ENCODE measurements at regions not wholly inside any gene's neighbourhood (a gene's known extent, or its start where the extent isn't known, plus 50 kb on each side); places are given as distances from the start of the nearest gene placed in this dataset.

DNA sequence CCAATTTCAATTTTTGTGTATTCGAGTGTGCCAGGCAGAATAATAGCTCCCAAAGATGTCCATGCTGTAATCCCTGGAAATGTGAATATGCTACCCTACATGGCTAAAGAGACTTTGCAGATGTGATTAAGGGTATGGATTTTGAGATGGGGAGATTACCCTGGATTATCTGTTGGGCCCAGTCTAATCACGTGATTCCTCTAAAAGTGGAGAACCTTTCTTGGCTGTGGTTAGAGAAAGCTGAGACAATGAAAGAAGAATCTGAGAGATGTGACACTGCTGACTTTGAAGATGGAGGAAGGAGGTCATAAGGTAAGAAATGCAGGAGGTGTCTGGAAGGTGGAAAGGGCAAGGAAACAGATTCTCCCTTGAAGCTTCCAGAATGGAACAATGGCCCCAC, 503.5 kb upstream of the PITX2 start:
- H3K9ac ChIP-seq (ENCODE audit: control insufficient read depth, extremely low read depth, insufficient read depth, low read length), result no peak overlapping the region
- FAIRE-seq, result no peak
- H3K9me3 ChIP-seq (ENCODE audit: control insufficient read depth, low read depth, low read length), result no peaks in the 10 kb centered on the region
- no peaks in the 10 kb centered on the region for H3K36me3 ChIP-seq (ENCODE audit: control insufficient read depth in 2 of 2, extremely low read depth in 1 of 2, insufficient read depth in 2 of 2, low read length in 2 of 2)
- no peaks in the 10 kb centered on the region for H3K9me1 ChIP-seq (ENCODE audit: control insufficient read depth, extremely low read depth, insufficient read depth, low read length)
- no peaks in the 10 kb centered on the region for H4K20me1 ChIP-seq (ENCODE audit: control insufficient read depth, extremely low read depth, insufficient read depth, low read length)
- H3K4me1 ChIP-seq (ENCODE audit: control insufficient read depth, extremely low read depth, insufficient read depth, low read length), result no peaks in the 10 kb centered on the region
- TF ChIP-seq, protein P1, sequence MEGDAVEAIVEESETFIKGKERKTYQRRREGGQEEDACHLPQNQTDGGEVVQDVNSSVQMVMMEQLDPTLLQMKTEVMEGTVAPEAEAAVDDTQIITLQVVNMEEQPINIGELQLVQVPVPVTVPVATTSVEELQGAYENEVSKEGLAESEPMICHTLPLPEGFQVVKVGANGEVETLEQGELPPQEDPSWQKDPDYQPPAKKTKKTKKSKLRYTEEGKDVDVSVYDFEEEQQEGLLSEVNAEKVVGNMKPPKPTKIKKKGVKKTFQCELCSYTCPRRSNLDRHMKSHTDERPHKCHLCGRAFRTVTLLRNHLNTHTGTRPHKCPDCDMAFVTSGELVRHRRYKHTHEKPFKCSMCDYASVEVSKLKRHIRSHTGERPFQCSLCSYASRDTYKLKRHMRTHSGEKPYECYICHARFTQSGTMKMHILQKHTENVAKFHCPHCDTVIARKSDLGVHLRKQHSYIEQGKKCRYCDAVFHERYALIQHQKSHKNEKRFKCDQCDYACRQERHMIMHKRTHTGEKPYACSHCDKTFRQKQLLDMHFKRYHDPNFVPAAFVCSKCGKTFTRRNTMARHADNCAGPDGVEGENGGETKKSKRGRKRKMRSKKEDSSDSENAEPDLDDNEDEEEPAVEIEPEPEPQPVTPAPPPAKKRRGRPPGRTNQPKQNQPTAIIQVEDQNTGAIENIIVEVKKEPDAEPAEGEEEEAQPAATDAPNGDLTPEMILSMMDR (optimal IDR thresholded peaks at IDR 0.05 in 1 of 3, IDR thresholded peaks at IDR 0.05 in 1 of 3, conservative IDR thresholded peaks at IDR 0.05 in 1 of 3; ENCODE audit: extremely low read depth in 1 of 3, insufficient read depth in 2 of 3, low read length in 3 of 3), result no peak
- no peak for TF ChIP-seq EZH2 (IDR thresholded peaks at IDR 0.05; ENCODE audit: low read length)
- H3K27ac ChIP-seq (ENCODE audit: control insufficient read depth, insufficient read depth, low read length), result no peak overlapping the region
- no peak overlapping the region for H3K4me2 ChIP-seq (ENCODE audit: control insufficient read depth, extremely low read depth, insufficient read depth, low read depth, low read length)
- H2AFZ ChIP-seq (ENCODE audit: control insufficient read depth, low read length), result no peak overlapping the region
- H3K27me3 ChIP-seq (ENCODE audit: control insufficient read depth, extremely low read depth, insufficient read depth, low read length), result no peaks in the 10 kb centered on the region
- no peak for DNase-seq (ENCODE audit: low read depth, low spot score)
- no peak overlapping the region for H3K4me3 ChIP-seq (ENCODE audit: control insufficient read depth in 2 of 3, extremely low read depth in 1 of 3, insufficient read depth in 2 of 3, low read depth in 1 of 3, low read length in 3 of 3)
- dilution Hi-C loops (cut with MboI; ENCODE audit: extremely low pct_ligation_motif_present, low sequenced_read_pairs), result no loop called here
- no peaks in the 10 kb centered on the region for H3K79me2 ChIP-seq (ENCODE audit: control insufficient read depth, insufficient read depth, low read length)

DNA sequence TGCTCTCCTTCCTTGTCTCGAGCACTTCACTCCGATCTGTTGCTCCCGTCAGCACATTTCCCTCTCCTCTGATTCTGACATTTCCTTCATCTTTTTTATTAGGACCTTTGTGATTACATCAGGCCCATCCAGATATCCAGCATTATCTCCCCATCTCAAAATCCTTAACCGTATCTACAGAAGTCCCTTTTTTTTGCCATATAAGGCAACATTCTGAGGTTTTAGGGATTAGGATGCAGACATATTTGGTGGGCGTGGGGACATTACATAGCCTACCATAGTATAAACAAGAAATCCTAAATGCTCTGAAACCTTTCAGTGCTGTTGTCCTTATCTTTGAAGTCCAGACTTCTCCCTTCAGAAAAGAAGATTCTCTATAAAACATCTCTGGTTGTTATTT, 505.0 kb upstream of the PITX2 start:
- TF ChIP-seq EZH2 (IDR thresholded peaks at IDR 0.05; ENCODE audit: low read length), result no peak
- TF ChIP-seq, protein P1 (optimal IDR thresholded peaks at IDR 0.05 in 1 of 3, IDR thresholded peaks at IDR 0.05 in 1 of 3, conservative IDR thresholded peaks at IDR 0.05 in 1 of 3; ENCODE audit: extremely low read depth in 1 of 3, insufficient read depth in 2 of 3, low read length in 3 of 3), result no peak
- no peak overlapping the region for H3K9ac ChIP-seq (ENCODE audit: control insufficient read depth, extremely low read depth, insufficient read depth, low read length)
- FAIRE-seq, result no peak
- DNase-seq (ENCODE audit: low read depth, low spot score), result no peak
- no peaks in the 10 kb centered on the region for H3K27me3 ChIP-seq (ENCODE audit: control insufficient read depth, extremely low read depth, insufficient read depth, low read length)
- H3K4me1 ChIP-seq (ENCODE audit: control insufficient read depth, extremely low read depth, insufficient read depth, low read length), result no peaks in the 10 kb centered on the region
- H3K79me2 ChIP-seq (ENCODE audit: control insufficient read depth, insufficient read depth, low read length), result no peaks in the 10 kb centered on the region
- no peaks in the 10 kb centered on the region for H3K36me3 ChIP-seq (ENCODE audit: control insufficient read depth in 2 of 2, extremely low read depth in 1 of 2, insufficient read depth in 2 of 2, low read length in 2 of 2)
- dilution Hi-C loops (cut with MboI; ENCODE audit: extremely low pct_ligation_motif_present, low sequenced_read_pairs), result no loop called here
- H3K27ac ChIP-seq (ENCODE audit: control insufficient read depth, insufficient read depth, low read length), result no peak overlapping the region
- no peaks in the 10 kb centered on the region for H3K9me3 ChIP-seq (ENCODE audit: control insufficient read depth, low read depth, low read length)
- no peak overlapping the region for H3K4me3 ChIP-seq (ENCODE audit: control insufficient read depth in 2 of 3, extremely low read depth in 1 of 3, insufficient read depth in 2 of 3, low read depth in 1 of 3, low read length in 3 of 3)
- H3K9me1 ChIP-seq (ENCODE audit: control insufficient read depth, extremely low read depth, insufficient read depth, low read length), result no peaks in the 10 kb centered on the region
- no peaks in the 10 kb centered on the region for H4K20me1 ChIP-seq (ENCODE audit: control insufficient read depth, extremely low read depth, insufficient read depth, low read length)
- no peak overlapping the region for H3K4me2 ChIP-seq (ENCODE audit: control insufficient read depth, extremely low read depth, insufficient read depth, low read depth, low read length)
- no peak overlapping the region for H2AFZ ChIP-seq (ENCODE audit: control insufficient read depth, low read length)

Data from keratinocyte (primary cell).